Effector memory CD8-positive, alpha-beta T cell (primary cell): ENCODE measurements at regions not wholly inside any gene's neighbourhood (a gene's known extent, or its start where the extent isn't known, plus 50 kb on each side); places are given as distances from the start of the nearest gene placed in this dataset.

ENCODE experiments used
- ATAC-seq: fragments of 150-1000 bp; cut with Tn5 transposase; replicated peaks from 2 replicates; pipeline ENCODE4 v1.10.0; 2021; ENCODE audit warnings: mild to moderate bottlenecking, moderate library complexity
- DNase-seq, 3 experiments: peaks; one replicate each; pipeline ENCODE4 v3.0.0; 2021
- H3K27ac Mint-ChIP-seq, 2 donors: one replicate each; pipeline ENCODE4 v1.8.0; 2022; ENCODE audit warnings: mild to moderate bottlenecking in 2 of 2, mixed read lengths in 2 of 2, moderate library complexity in 2 of 2
- H3K27me3 Mint-ChIP-seq, 2 donors: one replicate each; pipeline ENCODE4 v1.8.0; 2022; ENCODE audit warnings: mixed read lengths in 2 of 2
- H3K36me3 Mint-ChIP-seq: one replicate; pipeline ENCODE4 v1.8.0; 2022; ENCODE audit warnings: mild to moderate bottlenecking, moderate library complexity, mixed read lengths; ENCODE audit not compliant: insufficient read depth
- H3K4me1 Mint-ChIP-seq, 2 donors: one replicate each; pipeline ENCODE4 v1.8.0; 2022; ENCODE audit warnings: low read depth in 2 of 2, mixed read lengths in 2 of 2
- H3K4me3 Mint-ChIP-seq, 2 donors: one replicate each; pipeline ENCODE4 v1.8.0; 2022; ENCODE audit warnings: mild to moderate bottlenecking in 2 of 2, mixed read lengths in 2 of 2, moderate library complexity in 2 of 2
- H3K9me3 Mint-ChIP-seq, 2 donors: one replicate each; pipeline ENCODE4 v1.8.0; 2022; ENCODE audit warnings: mixed read lengths in 2 of 2

DNA sequence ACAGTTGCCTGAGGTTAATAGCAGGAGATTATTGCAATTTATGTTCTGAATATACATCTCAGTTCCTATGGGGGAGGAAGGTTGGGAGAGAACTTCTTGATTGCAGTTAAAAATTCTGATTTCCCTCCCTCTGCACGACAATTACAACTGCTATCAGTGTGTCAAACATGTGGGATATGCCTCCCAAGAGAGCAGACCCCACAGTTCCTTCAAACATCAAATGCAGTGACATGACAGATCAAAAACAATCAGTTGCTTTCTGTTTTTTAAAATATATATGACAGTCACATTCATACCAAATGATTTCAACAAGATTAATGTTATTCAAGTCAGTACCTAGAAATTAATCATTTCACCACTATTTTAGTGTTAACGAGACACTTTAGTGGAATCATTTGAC is 639.0 kb downstream of the EDEM1 start:
- DNase-seq, result no peak
- Mint-ChIP-seq H3K9me3 (peaks cover 8 to 17% of the 10 kb centered on the region in 2 donors), H3K27ac (no peak overlapping the region), H3K27me3 (no peaks in the 10 kb centered on the region), H3K4me3 (no peak overlapping the region), H3K4me1 (no peaks in the 10 kb centered on the region), H3K36me3 (no peaks in the 10 kb centered on the region)
- ATAC-seq, result no peak

DNA sequence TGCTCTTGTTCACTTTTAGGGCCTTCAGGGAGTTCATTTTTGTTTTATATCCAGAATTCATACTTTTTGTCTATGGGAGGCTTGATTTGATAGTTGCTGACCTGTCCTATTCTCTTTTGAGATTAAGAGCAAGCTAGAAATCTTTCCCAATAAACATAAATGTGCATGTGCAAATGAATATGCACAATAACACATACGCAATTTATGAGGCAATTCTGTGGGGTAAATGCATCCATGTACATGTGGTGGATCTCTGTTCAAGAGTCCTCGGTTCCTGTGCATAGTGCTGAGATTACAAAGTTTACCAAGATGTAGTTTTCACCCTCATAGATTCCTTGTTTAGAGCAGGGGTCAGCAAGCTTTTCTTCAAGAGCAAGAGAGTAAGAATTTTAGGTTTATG is 640.7 kb downstream of the EDEM1 start:
- Mint-ChIP-seq H3K9me3 (peaks cover 8 to 22% of the 10 kb centered on the region in 2 donors), H3K4me1 (no peaks in the 10 kb centered on the region), H3K4me3 (no peak overlapping the region), H3K36me3 (no peaks in the 10 kb centered on the region), H3K27me3 (no peaks in the 10 kb centered on the region), H3K27ac (no peak overlapping the region)
- no peak for ATAC-seq
- DNase-seq, result no peak

DNA sequence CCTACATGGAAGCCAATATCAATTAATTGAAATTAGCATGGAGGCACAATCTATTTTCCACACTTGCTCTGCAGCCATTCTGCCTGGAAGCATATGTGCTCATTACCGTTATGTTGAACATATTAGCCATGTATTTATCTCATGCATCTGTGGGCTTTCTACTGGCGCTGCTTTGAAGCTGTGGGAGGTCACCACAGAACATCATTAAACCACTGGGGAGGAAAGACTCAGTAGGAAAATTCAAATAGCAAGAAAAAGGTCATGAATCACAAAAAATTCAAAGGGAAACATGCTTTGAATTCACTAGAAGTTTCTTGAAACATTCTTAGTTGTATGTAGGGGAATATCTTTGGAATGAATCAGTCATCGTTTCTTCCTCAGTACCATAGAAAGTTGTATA is 652.5 kb downstream of the EDEM1 start:
- no peak for ATAC-seq
- peaks cover 2 to 7% of the 10 kb centered on the region in 2 donors for H3K9me3 Mint-ChIP-seq
- H3K27me3 Mint-ChIP-seq, result no peaks in the 10 kb centered on the region
- no peaks in the 10 kb centered on the region for H3K4me1 Mint-ChIP-seq
- H3K4me3 Mint-ChIP-seq, result no peak overlapping the region
- peaks cover 4% of the 10 kb centered on the region for H3K36me3 Mint-ChIP-seq
- no peak overlapping the region for H3K27ac Mint-ChIP-seq
- DNase-seq, result no peak

- ATAC-seq (no peak), DNase-seq (no peak)
- H3K27ac Mint-ChIP-seq, result no peak overlapping the region
- H3K36me3 Mint-ChIP-seq, result no peaks in the 10 kb centered on the region
- no peaks in the 10 kb centered on the region for H3K27me3 Mint-ChIP-seq
- H3K9me3 Mint-ChIP-seq, result peaks cover 0 to 7% of the 10 kb centered on the region in 2 donors
- no peak overlapping the region for H3K4me3 Mint-ChIP-seq
- no peaks in the 10 kb centered on the region for H3K4me1 Mint-ChIP-seq
Observed at GRCh38 chr3:5841599-5841998, 654.1 kb downstream of the EDEM1 start.

DNA sequence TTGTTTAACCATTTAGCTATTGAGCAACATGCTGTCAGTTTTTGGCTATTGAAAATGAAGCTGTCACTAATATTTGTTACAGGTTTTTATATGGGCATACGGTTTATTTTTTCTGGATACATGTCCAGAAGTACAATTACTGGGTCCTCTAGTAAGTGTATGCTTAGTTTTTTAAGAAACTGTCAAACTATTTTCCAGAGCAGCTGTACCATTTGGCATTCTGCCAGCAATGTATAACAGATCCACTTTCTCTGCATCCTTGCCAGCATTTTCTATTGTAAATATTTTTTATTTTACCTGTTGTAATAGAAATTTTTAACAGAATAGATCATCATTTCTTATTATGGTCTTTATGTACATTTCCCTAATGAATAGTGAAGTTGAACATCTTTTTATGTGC is 658.8 kb downstream of the EDEM1 start:
- Mint-ChIP-seq H3K4me1 (no peaks in the 10 kb centered on the region), H3K27ac (no peak overlapping the region), H3K9me3 (peaks cover 1 to 7% of the 10 kb centered on the region in 2 donors), H3K27me3 (no peaks in the 10 kb centered on the region), H3K36me3 (no peaks in the 10 kb centered on the region), H3K4me3 (no peak overlapping the region)
- ATAC-seq (no peak), DNase-seq (no peak)

DNA sequence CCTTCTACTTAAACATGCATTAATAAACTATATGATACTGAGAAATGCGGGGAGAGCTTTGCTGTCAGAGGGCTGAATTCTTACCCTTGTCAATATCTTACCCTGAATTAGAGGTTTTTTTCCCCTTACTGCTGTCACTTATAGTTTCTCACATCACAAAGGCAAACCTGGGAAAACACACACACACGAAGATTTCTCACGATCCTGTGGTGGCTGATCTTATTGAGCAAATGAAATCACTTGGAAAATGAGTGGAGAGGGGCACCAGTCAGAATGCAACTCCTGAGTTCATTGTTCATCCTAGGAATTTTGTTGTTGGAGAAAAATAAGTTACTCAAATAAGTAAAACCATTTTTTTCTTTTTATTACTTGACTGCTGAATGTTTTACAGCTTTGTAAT is 673.6 kb downstream of the EDEM1 start:
- Mint-ChIP-seq H3K4me1 (no peaks in the 10 kb centered on the region), H3K27ac (no peak overlapping the region), H3K9me3 (peaks cover 2 to 4% of the 10 kb centered on the region in 2 donors), H3K27me3 (no peaks in the 10 kb centered on the region), H3K36me3 (no peaks in the 10 kb centered on the region), H3K4me3 (no peak overlapping the region)
- ATAC-seq (no peak), DNase-seq (no peak)

DNA sequence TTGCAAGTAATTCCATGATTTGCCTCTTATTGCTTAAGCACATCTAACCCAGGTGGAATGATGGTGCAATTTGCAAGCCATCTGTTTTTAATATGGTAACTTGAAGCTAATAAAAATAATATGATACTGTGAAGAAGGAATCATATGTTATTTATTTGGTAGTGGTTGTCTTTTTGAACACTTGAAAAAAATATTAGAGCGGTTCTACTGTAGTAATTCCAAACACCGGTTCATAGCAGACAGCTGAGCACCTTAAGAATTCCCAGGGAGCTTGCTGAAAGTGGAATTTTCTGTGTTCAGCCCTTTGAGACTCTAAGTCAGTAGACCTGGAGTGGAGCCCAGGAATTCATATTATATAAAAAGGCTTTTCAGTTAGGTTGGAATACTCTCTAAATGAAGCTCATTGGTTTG is 687.4 kb downstream of the EDEM1 start:
- H3K4me3 Mint-ChIP-seq, result no peak overlapping the region
- H3K27me3 Mint-ChIP-seq, result no peaks in the 10 kb centered on the region
- H3K36me3 Mint-ChIP-seq, result no peaks in the 10 kb centered on the region
- H3K9me3 Mint-ChIP-seq, result no peaks in the 10 kb centered on the region
- DNase-seq (no peak), ATAC-seq (no peak)
- no peaks in the 10 kb centered on the region for H3K4me1 Mint-ChIP-seq
- H3K27ac Mint-ChIP-seq, result no peak overlapping the region

GRCh38 chr3:5888851-5889250 is 701.3 kb downstream of the EDEM1 start:
- Mint-ChIP-seq H3K4me1 (no peaks in the 10 kb centered on the region), H3K27me3 (no peaks in the 10 kb centered on the region), H3K9me3 (peaks cover 0 to 6% of the 10 kb centered on the region in 2 donors), H3K4me3 (no peak overlapping the region), H3K36me3 (no peaks in the 10 kb centered on the region), H3K27ac (no peak overlapping the region)
- no peak for DNase-seq
- no peak for ATAC-seq

DNA sequence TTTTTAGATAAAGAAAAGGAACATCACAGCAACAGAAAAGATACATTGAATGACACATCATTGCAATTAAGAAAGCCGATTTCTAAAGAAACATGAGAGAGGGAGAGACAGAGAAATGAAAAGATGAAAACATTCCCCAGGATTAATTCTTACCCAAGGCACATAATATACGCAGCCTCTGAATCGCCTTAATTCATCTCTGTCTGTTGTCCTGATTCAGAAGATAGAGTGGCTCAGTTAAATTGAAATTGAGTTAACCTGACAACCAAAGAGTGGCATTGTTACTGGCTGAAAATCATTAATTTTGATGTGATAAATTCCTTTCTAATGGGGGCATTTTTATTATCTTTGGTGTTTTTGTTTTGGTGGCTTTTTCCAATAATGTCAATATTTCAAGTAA is 701.9 kb downstream of the EDEM1 start:
- H3K36me3 Mint-ChIP-seq, result no peaks in the 10 kb centered on the region
- no peak overlapping the region for H3K4me3 Mint-ChIP-seq
- DNase-seq (no peak), ATAC-seq (no peak)
- H3K27me3 Mint-ChIP-seq, result no peaks in the 10 kb centered on the region
- H3K4me1 Mint-ChIP-seq, result no peaks in the 10 kb centered on the region
- no peak overlapping the region for H3K27ac Mint-ChIP-seq
- H3K9me3 Mint-ChIP-seq, result peaks cover 0 to 6% of the 10 kb centered on the region in 2 donors

DNA sequence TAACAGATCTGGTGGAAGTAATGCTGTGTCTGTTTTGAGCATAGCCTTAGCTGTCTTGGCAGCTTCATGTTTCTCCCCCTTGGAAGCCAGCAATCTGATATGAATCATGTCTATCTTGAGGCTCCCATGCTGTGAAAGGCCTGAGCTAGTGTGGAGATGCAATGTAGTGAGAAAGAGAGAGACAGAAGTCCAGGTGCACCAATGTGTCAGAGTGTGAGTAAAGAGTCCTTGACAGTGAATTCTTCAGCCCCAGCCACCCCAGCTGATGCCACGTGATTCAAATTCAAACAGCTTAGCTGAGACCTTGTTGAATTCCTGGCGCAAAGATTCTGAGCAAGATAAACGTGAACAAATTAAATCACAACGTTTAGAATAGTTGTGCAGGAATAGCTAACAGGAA is 704.2 kb downstream of the EDEM1 start:
- H3K36me3 Mint-ChIP-seq, result no peaks in the 10 kb centered on the region
- H3K9me3 Mint-ChIP-seq, result peaks cover 0 to 5% of the 10 kb centered on the region in 2 donors

GRCh38 chr3:5898106-5898505 is 710.6 kb downstream of the EDEM1 start:
- ATAC-seq (no peak), DNase-seq (no peak)
- Mint-ChIP-seq H3K9me3 (peaks cover 0 to 7% of the 10 kb centered on the region in 2 donors), H3K36me3 (no peaks in the 10 kb centered on the region), H3K27ac (no peak overlapping the region), H3K4me3 (no peak overlapping the region), H3K27me3 (no peaks in the 10 kb centered on the region), H3K4me1 (no peaks in the 10 kb centered on the region)

More for the DNA sequence above, 704.2 kb downstream of the EDEM1 start:
- Mint-ChIP-seq H3K4me3 (no peak overlapping the region), H3K27me3 (no peaks in the 10 kb centered on the region), H3K27ac (no peak overlapping the region), H3K4me1 (no peaks in the 10 kb centered on the region)
- DNase-seq (no peak), ATAC-seq (no peak)

- Mint-ChIP-seq H3K4me1 (no peaks in the 10 kb centered on the region), H3K4me3 (no peak overlapping the region), H3K9me3 (peaks cover 0 to 7% of the 10 kb centered on the region in 2 donors), H3K36me3 (no peaks in the 10 kb centered on the region), H3K27ac (no peak overlapping the region), H3K27me3 (no peaks in the 10 kb centered on the region)
- DNase-seq (no peak), ATAC-seq (no peak)
Observed at GRCh38 chr3:5899014-5899761, 711.7 kb downstream of the EDEM1 start.

- H3K36me3 Mint-ChIP-seq, result no peaks in the 10 kb centered on the region
- DNase-seq, result no peak
- H3K4me1 Mint-ChIP-seq, result no peaks in the 10 kb centered on the region
- no peak overlapping the region for H3K27ac Mint-ChIP-seq
- no peak overlapping the region for H3K4me3 Mint-ChIP-seq
- no peaks in the 10 kb centered on the region for H3K9me3 Mint-ChIP-seq
- no peak for ATAC-seq
- H3K27me3 Mint-ChIP-seq, result no peaks in the 10 kb centered on the region
Observed at GRCh38 chr3:5917932-5918331, 730.4 kb downstream of the EDEM1 start.

GRCh38 chr3:5918626-5919025 is 731.1 kb downstream of the EDEM1 start:
- no peak overlapping the region for H3K27ac Mint-ChIP-seq
- no peaks in the 10 kb centered on the region for H3K36me3 Mint-ChIP-seq
- DNase-seq, result no peak
- ATAC-seq, result no peak
- H3K9me3 Mint-ChIP-seq, result no peaks in the 10 kb centered on the region
- no peak overlapping the region for H3K4me3 Mint-ChIP-seq
- no peaks in the 10 kb centered on the region for H3K4me1 Mint-ChIP-seq
- no peaks in the 10 kb centered on the region for H3K27me3 Mint-ChIP-seq
